ENCODE measurements at regions not wholly inside any gene's neighbourhood (a gene's known extent, or its start where the extent isn't known, plus 50 kb on each side); places are given as distances from the start of the nearest gene placed in this dataset.
A peak's percentile ranks its signal among the peaks of the same experiment; 100 is the strongest.

DNA sequence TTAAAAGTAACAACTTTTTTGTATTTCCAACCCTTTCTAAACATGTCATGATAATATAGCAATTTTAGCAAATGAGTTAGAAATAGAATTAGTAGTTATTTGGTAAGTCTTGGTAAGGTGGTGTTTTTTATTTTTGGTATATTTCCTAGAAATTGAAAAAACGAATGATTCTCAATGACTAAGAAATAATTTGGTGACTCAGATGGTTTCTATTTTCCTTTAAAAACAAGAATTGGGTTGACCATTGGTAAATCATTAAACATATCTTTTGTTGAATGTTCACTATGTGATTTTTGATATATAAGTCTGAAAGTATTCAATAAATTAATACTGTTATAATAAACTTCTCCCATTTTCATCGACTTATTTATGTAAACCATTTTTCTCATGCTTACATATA lies 206.2 kb upstream of the BANK1 start:
- DNase-seq = no peak

DNA sequence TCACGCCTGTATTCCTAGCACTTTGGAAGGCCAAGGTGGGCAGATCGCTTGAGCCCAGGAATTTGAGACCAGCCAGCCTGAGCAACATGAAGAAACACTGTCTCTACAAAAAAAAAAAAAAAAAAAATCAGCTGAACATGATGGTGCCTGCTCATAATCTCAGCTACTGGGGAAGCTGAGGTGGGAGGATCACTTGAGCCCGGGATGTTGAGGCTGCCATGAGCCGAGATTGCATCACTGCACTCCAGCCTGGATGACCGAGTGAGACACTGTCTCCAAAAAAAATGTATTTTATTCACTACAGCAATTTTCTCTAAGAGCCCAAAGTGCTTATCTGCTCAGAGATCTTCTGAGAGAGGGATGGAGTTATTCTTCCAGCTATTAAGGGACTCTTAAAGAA lies 215.8 kb upstream of the PPP3CA start:
- DNase-seq = no peak

DNA sequence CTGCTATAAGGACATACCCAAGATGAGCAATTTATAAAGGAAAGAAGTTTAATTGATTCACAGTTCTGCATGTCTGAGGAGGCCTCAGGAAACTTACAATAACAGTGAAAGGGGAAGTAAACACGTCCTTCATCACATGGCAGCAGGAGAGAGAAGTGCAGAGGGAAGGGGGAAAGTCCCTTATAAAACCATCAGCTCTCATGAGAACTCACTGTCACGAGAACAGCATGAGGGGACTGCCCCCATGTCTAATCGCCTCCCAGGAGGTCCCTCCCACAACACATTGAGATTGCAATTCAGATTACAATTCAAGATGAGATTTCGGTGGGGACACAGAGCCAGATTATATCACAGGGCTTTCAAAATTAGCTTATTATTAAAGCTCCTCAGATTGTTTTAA lies 209.5 kb upstream of the PPP3CA start:
- DNase-seq = no peak

DNA sequence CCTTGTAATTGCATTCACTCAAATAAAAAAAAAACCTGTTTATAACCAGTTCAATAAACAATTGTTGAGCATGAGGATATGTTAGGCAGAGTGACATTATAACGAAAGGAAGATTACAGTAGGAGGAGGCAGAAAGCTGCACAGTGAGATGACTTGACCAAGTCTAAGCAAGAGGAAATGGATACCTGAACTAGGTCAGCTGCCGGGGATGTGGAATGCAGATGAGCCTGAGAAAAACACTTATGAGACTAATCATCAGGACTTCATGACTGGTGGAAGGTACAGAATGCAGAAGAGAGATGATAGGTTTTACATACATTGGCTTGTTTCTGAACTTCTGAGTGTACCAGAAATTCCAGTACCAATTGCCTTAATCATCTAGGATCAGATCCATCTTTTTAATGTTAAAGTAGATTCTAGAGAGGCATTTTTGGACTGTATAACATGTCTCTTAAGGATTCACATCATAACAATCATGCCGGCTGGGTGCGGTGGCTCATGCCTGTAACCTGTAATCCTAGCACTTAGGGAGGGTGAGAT lies 208.1 kb upstream of the PPP3CA start:
- no peak for DNase-seq

DNA sequence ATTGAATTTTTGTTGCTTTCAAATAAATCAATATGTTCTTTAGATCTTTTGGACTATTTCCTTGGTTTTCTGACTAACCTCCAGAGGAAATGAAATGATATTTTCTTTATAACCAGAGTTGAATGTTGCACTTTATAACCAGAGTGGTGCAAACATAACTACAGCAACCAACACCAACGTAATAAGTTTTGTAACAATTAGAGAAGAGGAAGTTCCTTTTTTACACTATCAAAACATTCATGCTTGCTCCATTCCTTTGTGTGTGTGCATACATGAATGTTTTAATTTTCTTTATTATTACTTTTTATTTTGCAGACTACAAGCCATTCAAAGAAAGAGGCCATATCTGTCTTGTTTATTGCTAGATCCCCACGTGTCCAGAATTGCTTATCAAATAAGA lies 193.0 kb upstream of the PPP3CA start:
- DNase-seq = no peak

DNA sequence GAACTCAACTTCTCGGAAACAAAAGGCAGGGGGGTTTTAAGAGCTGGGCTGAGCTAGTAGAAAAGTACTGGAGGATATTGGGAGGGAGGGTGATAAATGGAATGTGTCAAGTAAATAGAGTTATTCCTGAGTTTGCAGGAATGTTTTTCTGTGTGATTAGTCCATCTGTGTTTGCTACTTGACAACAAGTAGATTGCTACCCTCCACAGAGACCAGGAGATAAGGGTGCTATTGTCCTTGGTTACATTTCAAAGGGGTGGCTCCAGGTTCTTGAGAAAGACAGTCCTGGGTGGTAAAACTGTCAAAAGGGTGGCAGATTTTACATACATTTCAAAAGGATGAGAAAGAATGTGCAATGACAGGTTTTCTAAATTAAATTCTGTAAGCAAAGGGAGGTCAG lies 181.2 kb upstream of the PPP3CA start:
- no peak for DNase-seq

DNA sequence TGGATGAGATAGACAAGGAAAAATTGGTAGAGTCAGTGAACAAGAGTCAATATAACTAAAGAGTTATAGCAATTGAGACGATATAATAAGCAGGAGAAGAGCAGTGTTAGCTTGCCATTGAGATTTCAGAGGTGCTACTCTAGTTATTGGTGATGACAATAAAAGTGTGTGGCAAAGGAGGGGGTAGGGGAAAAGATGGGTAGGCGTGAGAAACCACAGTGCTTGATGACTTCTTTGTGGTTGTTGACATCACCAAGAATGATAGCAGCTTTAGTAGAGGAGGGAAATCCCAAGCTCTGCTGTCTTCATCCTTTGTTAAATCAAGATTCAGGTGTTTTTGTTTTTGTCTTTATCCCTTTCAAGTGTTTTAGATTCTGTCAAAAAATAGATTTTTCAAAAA lies 179.9 kb upstream of the PPP3CA start:
- DNase-seq = no peak

DNA sequence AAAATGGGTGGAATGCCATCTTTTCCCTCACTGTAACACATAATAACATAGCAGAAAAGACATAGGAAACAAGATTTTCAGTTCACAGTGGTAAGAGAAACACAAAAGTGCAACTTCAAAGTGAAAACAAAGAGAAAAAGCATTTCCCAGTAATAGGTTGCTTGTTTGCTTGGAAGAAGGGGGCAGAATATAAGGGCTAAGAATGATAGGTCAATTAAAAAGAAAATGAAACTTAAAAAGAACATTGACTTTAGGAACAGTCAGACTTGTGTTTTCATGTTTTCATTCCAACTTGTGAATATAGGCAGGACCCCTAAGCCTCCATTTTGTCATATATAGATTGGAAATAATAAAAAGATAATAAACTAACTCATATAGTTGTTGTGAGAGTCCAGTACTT lies 168.2 kb upstream of the PPP3CA start:
- DNase-seq = no peak

DNA sequence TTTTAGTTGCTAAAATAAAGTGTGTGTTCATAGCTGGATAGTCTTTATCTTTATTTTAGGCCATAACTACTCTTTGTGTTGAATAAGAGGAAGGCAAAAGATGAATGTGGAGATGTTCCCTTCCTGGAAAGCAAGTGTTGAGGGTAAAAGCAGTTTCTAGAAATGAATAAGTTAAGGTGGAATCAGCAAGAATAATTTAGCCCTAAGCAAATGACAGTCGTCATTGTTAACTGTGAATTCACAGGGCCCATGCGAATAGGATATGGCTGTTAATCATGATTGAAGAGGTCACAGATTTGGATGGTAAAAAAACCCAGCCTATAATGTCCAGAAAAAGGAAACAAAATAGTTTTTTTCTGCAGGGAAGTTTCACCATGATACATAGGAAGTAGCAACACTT lies 167.8 kb upstream of the PPP3CA start:
- no peak for DNase-seq

DNA sequence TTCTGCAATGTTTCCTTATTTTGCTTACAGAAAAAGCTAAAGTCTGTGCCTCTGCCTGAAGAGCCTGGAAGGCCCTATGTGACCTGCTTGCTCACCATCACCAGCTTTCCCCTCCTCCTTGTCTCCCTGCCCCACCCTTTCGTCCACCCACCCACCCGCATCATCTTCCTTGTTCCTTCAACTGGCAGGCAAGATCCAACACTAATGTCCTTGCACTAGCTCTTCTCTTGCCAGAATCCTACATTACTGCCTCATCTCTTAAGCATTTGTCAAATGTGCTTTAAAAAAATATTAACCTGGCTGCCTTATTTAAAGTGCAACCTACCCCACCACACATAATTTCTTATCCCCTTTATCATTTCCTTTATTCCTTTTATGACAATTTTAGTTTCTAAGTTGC lies 165.1 kb upstream of the PPP3CA start:
- DNase-seq = no peak

DNA sequence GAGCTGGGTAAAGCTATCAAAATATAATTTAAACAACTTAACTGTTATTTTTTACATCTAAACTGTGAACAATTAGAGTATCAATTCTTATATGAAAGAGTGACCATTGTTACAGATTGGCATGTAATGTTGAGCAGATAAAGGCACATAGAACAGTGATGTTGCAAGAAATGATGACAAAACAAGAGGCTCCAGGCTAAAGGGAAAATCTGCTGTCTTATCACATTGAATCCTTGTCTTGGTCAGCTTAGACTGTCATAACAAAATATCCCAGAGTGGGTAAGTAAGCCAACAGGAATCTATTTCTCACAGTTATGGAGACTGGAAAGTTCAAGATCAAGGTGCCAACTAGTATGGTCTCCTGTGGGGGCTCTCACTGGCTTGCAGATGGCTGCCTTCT lies 154.1 kb upstream of the PPP3CA start:
- no peak for DNase-seq

DNA sequence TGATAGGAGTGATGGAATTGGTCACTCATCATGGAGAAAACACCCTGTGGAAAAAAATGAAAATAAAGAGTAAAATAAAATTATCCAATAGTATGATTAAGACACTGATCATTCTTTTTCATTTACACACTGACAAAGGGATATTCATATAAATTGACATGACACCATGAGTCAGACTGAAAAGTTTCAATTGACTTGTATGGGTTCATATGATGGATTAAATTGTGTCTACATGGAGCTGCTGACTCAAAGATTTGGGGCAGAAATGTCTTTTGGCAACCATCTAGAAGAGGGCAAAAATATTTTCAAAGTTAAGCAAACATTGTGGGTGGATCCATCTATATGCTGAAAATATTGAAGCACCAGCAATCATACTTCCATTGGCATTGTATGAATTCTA lies 153.4 kb upstream of the PPP3CA start:
- no peak for DNase-seq

DNA sequence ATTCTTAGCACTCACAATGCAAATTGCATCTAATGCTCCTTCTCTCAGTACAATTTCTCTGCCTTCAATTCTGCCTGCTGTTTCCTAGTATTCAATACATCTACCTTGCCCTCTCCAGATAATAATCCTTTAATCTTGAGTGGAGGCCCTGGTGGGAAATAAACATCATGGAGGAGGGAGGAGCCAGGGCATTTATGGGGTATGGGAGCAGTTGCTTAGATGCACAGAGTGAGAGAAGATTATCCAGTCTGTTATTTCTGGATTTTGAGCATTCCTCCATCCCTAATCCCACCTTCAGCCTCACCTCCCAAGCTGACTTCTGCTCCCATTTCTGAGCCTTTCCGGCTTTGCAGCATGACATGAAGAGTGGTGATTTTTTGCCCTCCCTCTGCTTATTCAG lies 127.9 kb upstream of the PPP3CA start:
- DNase-seq = no peak

DNA sequence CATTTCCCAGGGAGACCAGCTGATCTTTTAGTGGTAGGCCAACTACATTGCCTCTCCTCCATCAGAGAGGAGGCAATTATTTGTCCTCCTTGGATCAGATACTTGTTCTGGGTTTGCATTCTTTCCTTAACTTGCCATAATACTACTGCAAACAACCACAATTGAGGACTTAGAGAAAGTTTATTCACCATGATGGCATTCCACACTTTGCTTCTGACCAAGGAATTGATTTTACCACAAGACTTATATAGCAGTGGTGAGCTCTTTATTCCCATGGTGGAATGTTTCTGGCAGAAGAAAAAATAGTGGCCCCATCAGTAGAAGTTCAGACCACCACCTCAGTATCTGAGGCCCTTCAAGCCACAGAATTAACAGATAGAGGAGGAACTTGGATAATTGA lies 123.9 kb upstream of the PPP3CA start:
- DNase-seq = no peak

DNA sequence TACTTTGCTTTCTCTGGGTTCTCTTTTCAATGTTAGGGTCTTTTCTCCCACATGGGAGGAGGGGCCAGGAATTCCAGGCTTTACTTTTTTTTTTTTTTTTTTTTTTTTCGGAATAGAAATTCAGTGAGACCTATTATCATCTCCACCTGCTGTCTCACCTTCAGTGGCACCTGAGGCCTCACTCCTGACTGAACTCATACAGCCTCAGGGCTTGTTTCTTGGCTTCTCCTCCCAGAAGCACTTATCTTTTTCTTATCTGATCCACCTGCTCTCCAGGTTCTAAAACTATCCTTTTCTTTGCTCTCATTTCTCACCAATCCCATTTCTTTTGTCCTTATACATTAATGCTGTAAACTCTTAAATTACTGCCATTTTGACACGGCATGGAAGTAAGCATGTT lies 117.3 kb upstream of the PPP3CA start:
- DNase-seq = no peak

DNA sequence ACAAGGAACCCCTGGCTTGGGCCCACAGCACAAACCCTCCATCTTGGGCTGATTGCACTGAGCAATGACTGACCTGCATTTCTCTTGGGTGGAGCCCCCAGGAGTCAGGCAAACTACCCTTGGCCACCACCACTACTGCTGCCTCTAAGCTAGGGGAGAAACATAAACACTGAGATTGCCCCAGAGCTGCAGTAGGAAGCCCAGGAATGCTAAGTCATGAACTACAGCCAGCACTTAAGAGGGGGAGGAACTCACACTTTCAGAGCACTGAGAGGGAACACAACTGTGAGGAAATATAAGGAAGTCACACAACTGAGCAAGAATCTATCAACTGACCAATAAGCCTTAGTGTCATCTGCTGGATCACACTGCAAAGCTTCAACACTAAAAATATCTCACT lies 111.6 kb upstream of the PPP3CA start:
- DNase-seq = no peak

DNA sequence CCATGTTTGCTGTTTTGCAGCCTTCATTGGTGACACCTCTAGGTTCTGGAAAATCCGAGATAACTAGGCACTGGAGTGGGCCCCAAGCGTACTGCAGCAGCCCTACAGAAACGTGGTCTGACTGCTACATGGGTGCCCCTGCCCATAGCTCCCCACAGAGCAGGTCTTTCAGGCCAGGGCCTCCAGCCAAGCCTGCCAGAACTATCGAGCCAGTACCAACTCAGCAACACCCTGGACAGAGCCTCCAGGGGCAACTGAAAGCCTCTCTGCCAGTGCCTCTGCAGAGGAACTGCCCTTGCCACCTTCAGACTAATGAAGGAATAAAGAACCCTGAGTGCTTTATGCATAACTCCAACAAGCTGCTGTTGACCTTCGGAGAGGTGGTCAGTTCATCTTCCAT lies 111.1 kb upstream of the PPP3CA start:
- DNase-seq = no peak

DNA sequence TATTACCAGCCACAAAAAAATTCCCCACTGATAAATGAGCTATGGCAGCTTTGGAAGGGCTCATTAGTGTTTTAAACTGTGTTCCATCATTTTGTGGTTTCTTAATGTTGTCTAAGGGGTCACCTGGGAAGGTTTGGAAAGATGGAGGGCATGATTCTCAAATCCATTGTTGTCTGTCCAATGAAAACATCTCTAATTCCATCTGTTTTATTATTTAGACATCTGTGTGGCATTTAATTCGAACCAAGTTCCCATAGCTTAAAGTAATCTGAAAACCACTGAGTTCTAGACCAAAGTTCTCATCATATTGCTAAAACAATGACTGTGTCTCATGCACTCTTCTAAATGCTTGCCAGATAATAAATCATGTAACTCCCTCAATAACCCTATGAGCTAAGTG lies 103.8 kb upstream of the PPP3CA start:
- DNase-seq = no peak

DNA sequence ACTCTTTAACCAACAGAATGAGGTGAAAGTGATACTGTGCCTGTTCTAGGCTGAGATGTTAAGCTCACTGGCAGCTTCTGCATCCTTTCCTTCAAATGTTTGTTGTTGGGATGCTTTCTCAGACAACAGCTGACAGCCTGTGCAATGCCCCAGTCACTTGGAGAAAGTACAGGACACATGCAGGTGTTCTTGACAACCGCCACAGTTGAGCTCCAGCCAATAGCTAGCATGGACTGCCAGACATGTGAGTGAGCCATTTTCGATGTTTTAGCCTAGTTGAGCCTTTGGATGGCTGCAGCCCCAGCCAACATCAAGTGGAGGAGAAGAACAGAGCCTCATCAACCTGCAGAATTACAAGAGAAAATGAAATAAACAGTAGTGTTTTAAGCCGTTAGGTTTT lies 94.1 kb upstream of the PPP3CA start:
- DNase-seq = peak in 1 of 14 donors; percentile 28

DNA sequence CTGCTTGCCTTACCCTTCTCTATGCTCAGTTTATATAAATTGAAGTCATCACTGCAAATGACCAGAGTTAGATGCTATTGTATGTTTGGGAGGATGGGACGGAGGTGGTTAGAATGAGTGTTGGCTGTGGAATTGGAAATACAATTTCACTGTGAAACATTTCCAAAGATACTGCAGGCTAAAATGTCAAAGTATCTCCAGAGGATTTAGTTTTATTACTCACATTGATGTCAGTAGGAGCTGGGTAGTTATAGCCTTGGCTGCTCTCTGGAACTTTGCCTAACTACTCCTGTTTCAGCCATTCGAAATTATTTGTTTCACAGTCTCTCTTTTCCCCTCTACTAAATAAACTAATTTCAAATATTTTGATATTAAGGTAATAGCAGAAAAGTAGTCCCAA lies 92.6 kb upstream of the PPP3CA start:
- DNase-seq = no peak

DNA sequence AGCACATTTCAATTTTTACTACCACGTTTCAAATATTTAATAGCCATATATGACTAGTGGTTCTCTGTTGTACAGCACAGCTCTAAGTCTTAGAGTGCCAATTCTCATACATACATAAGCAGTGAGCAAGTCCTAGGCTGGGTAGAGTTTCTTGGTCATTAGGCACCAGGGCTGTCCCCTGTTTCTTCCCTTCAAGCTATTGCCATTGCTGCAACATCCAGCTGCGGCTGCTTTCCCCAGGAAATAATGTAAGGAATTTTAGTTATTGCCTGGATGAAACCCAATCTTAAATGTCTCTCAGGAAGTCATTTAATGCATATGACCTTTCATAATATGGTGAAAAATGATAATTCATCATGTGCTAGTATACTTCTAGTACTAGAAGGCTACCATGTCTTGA lies 74.1 kb upstream of the PPP3CA start:
- DNase-seq = no peak

DNA sequence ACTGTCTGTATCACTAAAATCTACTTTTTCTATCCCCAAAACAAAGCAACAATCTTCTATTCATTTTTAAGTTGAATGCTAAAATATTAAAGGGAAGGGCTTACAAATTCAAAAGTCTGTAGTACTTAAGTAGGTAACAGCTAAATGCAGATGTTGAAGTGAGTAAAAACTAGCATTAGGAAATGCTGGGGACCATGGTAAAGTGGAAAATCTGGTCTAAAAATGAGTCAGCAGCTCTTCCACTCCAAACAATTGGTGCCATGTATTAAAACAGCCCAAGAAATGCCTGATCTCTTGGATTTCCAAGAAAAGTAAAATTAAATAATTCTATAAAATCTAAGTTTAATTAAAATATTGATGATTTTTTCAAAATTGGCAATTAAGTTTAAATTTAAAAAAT lies 73.3 kb upstream of the PPP3CA start:
- DNase-seq = no peak

DNA sequence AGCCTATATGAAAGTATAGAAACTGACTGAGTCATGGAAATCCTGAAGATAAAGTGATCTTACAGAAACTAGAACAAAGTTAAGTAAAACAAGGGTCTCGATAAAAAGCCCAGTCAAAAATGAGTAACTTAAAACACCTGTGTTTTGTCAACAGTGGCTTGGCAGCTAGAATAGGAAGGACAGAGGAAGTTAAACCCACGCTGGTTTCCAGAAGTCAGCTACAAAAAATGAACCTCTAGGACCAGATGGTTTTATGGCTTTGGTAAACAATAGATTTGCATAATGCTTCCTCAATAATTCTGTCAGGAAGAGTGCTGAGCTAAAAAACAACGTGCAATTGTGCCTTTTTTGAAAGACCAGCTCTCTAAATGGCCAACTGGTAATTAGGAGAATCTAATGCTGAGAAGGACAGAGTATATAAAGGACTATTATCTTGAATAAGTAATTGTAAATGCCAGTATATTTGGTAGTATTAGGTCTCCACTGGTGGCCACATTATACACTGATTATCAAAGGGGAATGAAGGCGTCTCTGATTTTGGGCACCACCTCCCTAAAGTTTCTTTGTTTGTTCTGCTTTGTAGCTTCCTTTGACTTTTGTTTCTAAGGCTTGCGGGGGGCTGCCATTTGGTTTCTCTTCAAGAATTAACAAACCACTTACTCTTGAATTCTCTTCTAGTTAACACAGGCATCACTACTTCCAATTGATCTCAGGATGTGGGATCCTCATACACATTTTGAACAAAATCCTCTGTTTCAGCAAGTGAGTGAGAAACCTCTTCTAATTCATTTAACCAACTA lies 72.2 kb upstream of the PPP3CA start:
- peak in 1 of 14 donors; percentile 7 for DNase-seq

DNA sequence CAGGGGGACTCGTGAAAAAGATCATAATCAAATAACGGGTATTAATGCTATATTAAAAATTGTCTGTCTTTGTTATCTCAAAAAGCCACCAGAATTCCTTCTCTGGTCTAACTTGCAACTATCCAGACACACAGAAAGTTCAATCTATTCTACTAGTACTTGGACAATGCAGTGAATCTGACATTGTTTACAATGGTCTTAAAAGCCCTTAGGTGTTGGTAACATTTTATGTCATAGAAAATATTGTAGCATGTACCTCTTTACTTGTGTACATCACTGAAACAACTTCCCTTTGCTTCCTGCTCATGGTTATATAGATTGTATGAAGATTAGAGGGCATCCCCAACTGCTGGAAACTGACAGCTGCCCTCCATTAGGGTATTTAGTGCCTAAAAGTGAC lies 71.1 kb upstream of the PPP3CA start:
- no peak for DNase-seq

DNA sequence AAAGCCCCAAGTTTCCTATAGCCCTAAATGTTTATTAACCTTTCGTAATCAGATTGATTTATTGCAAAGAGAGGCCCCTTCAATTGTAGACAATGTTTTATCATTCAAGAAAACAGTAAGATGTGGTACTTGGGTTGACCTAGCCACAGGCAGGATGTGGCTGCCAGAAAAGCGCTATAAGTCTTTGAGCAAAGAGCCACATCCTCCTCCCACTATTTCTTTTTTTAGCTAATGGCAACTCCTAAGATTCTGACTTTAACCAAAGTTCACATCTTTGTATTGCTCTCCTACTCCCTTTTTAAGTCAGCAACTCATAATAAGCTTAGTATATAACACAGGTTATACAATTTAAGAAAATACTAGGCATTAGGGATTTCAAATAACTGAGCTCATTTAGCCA lies 70.7 kb upstream of the PPP3CA start:
- no peak for DNase-seq

Data from C1 segment of cervical spinal cord (tissue), 14 donors.